ENCODE measurements at regions not wholly inside any gene's neighbourhood (a gene's known extent, or its start where the extent isn't known, plus 50 kb on each side); places are given as distances from the start of the nearest gene placed in this dataset.
"Not testable (repeated sequence)": the region's sequence is repeated elsewhere in the genome, so short reads cannot be mapped to it uniquely, and the experiment has no call there.

DNA sequence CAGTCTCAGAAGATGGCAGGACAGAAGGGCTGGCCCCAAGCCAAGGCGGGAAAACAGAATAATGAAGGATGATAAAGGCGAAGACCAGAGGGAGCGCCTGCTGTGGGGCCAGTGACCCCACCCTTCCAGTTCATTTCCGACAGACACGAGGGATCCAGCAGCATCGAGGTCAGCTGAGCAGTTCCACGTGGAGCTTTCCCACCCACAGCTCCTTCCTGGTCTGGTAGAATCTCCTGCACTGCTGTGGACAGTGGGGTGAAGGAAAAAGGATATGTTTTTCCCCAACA, 265.9 kb upstream of the VLDLR start:
- DNase-seq: no peak

DNA sequence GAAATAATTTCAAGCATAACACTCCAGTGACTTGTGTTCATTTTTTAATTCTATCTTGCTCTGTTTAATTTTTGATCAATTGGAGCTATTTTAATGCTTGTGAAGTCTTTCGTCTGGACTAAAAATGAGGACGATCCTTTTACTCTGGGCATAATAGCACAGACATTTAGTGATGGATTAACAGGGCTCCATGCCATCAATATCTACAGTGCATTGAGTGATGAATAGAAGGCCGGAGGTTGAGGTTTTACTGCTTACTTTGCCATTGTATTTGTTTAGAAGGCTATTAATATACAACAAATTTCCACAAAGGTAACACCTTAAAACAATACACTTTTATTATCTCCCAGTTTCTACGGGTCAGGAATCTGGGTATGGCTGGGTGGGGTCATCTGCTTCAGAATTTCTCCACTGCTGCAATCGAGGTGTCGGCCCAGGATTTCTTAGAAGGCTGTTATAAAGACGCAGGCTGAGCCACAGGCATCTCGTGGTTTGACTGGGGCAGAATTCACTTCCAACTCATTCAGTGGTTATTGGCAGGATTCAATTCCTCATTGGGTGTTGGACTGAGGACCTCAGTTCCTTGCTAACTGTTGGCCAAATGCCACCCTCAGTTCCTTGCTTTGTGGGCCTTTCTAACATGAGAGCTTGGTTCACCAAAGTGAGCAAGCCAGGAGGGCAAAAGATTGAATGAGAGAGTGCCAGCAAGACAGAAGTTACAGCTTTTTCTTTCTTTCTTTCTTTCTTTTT, 265.4 kb upstream of the VLDLR start:
- no peak for DNase-seq

DNA sequence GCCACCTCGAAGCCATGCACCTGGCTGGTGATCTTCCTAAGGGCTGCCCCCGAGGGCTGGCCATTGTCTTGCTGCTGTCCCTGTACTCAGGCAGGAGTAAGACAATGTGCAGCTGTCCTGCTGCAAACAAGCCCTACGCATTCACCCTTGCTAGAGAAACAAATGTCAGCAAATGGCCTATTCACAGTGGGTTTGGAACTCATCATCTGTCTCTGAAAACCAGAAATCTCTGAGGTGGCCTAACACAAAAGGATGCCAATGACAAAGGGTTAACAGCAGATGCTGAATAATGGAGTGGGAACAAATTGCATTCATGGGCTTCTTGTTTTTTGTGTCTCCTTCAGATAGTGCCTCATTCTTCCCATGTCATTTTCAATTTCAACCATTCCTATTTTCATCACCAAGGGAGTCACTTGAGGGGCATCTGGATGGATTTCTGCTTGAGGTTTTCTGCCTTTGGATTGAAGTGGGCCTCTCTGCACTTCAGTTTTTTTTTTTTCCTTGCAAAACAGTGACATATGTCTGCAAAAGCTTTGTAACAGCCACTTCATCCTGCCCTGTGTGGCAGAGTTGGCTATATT, 261.6 kb upstream of the VLDLR start:
- no peak for DNase-seq

DNA sequence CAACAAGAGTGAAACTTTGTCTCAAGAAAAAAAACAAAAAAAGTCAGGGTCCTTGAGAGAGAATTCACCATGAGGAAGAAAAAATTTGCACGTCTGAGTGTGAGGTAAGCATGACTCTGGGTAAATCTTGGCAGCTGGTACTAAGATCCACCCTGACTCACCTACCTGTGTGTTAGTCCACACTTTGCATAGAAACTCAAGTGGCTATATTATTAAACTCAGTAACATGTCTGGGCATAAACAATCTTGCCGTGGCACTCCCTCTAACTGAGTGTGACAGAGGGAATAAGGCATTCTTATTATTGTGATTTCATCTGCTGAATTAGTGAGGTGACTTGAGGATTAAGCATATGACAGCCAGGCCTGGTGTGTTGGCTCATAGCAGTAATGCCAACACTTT, 259.4 kb upstream of the VLDLR start:
- DNase-seq: no peak

DNA sequence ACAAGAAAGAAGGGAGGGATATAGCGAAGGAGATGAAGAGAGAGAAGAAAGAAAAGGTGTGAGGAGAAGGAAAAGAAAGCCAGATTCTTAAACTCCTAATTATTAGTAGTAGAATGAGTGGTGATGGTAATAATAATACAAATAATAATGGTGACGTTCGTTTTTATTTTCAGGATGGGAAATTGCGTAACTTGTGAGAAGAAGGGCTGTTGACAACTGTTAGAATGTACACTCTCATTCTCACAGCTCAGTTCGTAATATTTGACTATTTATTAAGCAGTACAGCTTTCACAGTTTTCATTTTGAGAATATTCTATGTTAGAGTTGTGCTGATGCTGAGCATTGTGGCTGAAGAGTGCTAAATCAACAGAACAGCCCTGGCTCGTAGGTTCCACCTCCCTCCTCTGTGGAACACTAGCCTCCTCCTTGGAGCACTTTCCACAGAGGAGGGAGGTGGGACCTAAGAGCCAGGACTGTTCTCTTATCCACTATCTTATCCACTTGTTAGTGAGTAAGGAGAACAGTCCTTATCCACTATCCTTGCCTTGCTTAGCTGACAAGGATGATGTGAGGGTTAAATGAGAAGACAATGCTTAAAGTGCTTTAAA, 258.3 kb upstream of the VLDLR start:
- no peak for DNase-seq

DNA sequence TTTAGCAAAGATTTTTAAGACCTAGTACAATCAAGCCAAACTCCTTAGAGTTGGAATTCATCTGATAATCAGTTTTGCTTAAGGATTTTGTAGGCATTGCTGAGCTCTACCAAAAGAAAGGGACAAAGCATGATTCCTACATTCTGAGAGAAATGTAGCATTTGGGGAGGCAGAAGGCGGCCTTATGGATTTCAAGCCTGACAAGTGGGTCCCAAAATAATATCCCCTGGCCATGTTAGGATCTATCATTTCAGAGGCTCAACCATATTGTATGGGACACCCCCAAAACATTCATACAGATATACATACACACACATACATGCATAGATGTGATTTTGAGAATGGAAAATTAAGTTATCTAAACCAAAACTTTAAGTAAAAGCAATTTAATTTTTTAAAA, 257.8 kb upstream of the VLDLR start:
- no peak for DNase-seq

DNA sequence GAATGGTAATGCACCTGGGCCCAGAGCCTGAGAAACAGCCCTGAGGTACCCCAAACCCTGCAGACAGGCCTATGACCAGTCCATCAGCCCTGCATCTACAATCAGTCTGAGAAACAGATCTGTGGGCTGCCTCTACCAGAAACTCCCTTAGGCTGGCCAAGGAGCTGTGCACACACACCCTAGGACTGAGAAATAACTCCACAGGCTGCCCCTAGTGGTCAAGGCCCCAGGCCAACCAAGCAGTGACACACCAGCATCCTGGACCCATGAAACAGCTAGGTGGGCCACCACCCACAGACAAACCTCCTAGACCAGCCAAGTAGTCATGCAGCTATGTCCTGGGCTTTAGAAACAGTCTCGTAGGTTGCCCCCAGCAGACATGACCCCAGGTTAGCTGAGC, 253.6 kb upstream of the VLDLR start:
- DNase-seq: no peak

DNA sequence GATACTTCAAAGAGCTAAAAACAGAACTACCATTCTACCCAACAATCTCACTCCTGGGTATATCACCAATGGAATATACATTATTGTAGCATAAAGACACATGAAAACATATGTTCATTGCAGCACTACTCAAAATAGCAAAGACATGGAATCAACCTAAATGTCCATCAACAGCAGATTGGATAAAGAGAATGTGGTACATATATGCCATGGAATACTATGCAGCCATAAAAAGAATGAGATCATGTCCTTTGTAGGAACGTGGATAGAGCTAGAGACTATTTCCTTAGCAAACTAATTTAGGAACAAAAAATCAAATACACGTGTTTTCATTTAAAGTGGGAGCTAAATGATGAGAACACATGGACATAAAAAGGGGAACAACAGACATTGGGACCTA, 247.9 kb upstream of the VLDLR start:
- DNase-seq: no peak

DNA sequence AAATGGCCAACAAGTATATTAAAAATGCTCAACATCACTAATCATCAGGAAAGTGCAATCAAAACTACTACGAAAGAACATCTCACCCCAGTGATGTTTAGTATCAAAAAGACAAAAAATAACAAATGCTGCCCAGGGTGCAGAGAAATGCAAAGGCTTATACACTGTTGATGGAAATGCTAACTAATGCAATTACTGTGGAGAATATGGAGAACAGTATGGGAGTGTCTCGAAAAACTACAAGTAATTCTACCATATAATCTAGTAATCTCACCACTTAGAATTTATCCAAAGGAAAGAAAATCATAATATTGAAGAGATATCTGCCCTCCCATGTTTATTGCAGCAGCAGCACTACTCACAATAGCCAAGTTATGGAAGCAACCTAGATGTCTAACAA, 246.5 kb upstream of the VLDLR start:
- DNase-seq: no peak

DNA sequence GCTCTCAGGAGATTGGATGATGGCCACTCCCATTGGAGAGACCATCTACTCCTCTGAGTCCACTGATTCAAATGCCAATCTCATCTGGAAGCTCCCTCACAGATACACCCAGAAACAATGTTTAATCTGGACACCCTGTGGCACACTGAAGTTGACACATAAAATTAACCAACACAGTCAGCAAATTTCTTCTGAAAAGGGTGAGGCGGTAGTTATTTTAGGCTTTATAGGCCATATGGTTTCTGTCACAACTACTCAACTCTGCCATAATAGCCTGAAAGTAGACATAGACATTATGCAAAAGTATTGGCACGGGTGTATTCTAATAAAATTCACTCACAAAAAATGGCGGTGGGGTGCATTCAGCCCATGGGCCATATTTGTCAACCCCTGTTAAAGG, 244.5 kb upstream of the VLDLR start:
- DNase-seq: no peak

DNA sequence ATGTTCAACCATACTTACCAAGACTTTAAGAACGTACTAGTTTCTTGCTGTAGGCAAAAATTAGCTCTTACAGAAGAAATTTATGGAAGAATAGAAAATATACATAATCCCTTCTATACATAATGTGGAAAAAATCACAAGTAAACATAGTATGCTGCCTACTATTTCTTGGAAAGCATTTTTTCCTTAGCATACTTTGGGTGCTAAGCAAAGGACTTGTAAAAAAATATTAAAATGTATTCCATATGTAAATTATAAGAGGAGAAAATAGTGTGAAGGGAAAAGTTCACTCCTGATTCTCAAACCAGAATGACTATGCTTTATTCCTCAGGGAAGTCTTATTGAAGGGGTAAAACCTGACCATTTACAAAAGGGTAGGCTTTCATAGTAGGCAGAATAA, 243.8 kb upstream of the VLDLR start:
- no peak for DNase-seq

DNA sequence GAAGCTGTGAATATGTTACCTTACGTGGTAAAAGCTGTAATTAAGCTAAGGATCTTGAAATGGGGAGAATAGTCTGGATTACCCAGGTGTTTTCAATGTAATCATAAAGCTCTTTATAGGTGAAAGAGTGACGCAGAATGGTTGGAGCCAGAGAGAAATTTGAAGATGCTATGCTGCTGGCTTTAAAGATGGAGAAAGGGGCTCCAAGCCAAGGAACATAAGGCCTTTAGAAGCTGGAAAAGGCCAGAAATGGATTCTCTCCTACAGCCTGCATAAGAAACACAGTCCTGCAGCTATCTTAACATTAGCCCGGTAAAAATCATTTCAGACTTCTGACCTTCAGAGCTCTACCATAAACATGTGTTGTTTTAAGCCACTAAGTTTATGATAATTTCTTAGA, 243.3 kb upstream of the VLDLR start:
- DNase-seq: no peak

DNA sequence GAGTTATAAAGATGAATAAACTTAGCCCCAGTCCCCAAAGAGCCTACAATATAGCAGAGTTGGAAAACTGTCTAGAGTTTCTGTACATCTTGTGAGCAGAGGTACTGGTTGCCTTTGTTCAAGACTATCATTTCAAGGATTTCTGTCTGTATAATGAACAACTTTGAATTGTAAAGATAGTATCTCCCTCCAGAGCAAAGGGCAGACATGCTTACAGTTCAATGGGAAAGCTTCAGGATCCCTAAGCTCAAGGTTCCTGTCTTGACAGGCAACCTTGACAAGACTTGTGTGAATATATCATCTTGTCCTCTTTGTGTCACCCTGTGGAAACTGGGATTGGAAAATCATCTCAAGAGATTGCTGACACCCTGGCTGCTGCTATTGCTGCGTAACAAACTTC, 242.8 kb upstream of the VLDLR start:
- no peak for DNase-seq

DNA sequence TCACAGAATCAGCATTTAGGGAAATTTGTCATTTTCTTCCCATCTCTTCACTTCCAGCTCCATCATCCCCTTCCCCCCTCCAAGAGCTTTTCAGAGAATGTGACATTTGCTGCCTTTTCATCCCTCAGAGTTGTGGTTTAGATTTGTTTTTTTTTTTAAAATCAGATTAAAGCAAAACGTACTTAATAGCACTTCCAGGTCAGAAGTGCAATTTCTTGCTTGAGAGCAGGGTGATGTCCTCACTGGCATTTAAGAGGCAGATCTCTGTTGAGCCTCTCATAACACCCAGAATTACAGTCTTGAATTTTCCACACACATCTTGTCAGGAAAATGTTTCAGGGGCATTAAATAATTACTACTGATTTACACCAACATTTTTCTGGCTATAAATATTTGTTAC, 236.8 kb upstream of the VLDLR start:
- DNase-seq: no peak

DNA sequence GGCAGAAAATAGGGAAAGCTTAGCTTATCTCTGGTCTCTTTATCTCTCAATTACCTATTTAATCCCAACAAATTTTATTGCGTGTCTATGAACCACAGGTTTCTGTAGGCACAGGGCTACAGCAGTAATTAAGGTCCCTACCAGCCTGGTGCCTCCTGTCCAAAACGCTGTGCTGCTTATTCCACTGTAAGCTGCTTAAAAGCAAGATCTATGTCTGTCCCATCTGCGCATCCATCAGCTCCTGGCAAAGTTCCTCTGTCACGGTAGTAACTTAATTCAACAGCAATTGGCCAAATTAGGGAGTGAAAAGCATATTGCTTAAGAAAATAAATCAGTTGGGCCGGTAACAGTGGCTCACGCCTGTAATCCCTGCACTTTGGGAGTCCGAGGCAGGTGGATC, 235.8 kb upstream of the VLDLR start:
- no peak for DNase-seq

DNA sequence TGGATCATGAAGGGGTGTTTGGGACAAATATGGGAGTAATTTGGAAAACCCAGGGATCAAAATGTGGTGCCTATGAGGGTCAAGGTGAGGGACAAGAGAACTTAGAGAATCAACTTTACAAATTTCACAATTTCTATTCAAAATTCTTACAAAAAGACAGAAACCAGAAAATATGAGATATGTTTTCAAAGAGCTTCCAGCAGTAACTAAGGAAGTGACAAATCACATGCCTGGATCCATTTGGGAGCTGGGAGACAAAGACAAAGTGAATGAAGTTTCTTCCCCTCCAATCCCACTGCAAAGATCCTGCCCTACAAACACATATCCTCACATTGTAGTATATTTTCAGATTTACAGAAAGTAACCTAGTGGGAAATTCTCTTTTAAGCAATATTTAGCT, 235.0 kb upstream of the VLDLR start:
- DNase-seq: peak; percentile 26

DNA sequence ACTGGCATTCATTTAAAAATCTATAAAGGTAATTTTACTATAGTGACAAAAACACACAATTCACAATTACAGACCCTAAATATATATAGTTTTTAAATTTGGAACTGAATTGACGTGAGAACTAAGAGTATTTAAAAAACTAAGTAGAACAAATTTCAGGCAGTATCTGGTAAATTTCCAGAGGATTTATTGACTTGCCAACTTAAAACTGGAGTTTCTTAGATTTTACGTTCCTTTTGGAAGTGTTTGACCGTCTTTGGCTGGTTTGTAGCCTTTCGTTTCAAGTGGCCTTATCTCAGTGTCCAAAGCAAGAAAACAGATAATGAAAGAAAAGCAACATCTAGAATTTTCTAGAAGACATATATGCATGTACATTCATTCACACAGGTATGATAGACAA, 234.4 kb upstream of the VLDLR start:
- no peak for DNase-seq

DNA sequence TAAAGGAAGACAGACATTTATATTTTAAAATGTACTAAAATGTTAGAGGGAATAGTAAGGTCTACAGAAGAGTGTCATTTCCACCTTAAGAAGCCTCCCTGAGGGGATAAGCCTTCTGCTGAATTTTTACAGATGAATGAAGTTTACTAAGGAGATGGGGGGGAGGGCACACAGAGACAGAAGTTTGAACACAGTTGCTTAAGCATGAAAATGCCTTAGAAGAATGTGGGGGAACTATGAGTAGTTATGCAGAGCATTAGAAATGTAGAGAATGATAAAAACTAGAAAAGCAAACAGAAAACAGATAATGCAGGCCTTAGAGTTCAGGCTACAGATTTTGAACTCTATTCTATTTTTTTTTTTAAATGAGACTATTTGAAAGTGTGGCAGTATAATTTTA, 232.2 kb upstream of the VLDLR start:
- no peak for DNase-seq

DNA sequence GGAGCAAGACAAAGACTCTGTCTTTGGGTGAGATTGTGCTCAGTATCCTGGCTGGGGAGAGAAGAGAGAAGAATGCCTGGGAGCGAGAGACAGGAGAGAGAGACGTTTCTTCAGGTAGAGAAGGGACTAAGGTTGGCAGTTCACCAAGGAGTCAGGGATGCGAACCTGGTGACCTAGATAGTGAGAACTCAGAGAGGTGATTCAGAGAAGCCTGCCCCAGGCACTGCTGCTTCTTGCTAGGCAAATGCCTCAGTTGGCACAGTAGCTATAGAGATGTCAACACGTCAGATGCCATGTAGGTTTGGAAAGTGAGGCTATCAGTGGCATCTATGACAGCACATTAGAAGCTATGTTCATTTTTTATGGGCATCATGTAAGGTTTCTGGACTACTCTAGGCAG, 231.6 kb upstream of the VLDLR start:
- DNase-seq: no peak

DNA sequence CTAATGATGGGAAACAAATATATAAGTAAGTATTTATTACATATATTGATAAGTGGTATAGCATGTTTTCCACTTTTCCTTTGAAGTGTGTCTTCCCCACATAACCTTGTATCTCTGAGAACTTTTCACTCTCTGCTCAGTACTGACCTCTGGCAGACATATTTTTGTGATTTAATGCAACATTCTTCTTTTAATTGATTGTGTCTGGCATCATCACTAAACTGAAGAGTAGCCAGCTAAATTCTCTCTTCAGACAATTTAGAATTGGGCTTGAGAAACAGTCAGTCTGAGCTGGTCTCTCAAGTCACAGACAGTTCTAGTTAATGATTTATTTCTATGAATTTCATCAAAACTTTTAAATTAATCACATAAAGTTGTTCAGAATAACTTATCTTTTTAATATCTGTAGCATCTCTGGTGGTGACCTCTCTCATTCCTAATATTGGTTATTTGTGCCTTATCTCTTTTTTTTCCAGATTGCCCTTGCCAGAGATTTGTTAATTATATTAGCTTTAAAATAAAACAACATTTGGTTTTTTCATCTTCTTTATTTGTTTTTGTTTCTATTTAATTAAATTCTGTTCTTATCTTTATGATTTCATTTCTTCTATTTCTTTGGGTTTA, 230.0 kb upstream of the VLDLR start:
- DNase-seq: not testable (repeated sequence)

DNA sequence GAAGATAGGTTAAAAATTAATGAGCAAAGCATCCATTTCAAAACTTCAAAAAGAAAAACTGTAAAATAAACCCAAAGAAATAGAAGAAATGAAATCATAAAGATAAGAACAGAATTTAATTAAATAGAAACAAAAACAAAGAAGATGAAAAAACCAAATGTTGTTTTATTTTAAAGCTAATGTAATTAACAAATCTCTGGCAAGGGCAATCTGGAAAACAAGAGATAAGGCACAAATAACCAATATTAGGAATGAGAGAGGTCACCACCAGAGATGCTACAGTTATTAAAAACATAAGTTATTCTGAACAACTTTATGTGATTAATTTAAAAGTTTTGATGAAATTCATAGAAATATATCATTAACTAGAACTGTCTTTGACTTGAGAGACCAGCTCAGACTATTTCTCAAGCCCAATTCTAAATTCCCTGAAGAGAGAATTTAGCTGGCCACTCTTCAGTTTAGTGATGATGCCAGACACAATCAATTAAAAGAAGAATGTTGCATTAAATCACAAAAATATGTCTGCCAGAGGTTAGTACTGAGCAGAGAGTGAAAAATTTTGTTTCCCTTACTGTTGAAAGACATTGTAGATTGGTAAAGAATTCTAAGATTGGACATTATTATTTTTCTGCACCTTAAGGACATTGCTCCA, 227.4 kb upstream of the VLDLR start:
- not testable (repeated sequence) for DNase-seq

DNA sequence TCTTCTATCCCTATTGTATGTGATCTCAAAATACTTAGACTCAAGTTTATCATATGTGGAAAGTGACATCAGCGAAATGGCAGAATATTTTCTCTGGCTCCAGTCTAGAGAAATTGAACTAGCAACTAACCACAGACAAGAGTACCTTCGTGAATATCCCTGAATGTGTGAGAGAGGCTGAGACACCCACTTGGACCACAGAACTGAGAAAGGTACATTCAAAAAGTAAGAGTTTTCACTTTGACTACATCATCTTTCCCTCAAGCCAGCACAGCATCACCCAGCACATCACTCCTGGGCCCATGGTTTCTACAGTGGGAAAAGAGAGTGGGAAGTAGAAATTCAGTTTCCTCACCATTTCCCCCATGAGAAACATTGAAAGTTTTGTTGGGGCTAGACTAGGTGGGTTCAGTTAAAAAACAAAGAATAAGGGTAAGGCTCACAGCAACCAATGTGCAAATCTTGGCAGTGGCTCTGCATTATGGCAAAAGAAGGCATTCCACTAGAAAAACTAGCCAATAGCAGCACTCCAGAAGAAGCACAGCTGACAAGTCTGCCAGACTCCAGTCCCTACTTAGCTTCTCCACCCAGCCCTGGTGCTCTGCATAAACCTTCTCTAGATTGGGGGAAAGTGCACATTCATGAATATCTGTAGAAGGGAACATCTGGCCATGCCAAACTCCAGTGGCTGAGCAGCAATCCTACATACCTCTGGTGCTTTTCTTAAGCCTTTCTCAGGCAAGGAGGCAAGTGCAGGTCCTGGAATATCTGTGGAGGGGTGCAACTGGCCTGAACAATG, 225.6 kb upstream of the VLDLR start:
- no peak for DNase-seq
